T-helper 17 cell (primary cell): ENCODE measurements at regions not wholly inside any gene's neighbourhood (a gene's known extent, or its start where the extent isn't known, plus 50 kb on each side); places are given as distances from the start of the nearest gene placed in this dataset.
"Not testable (repeated sequence)": the region's sequence is repeated elsewhere in the genome, so short reads cannot be mapped to it uniquely, and the experiment has no call there.

Experiments used
- ATAC-seq: fragments of 150-1000 bp; cut with Tn5 transposase; 2 replicates; pipeline ENCODE4 v1.10.0; 2021; ENCODE audit warnings: mild to moderate bottlenecking, moderate library complexity
- DNase-seq, 3 donors: peaks; one replicate each; pipeline versions ENCODE4 v3.0.0 to v3.0.0-alpha.2; 2020 to 2021
- H3K9me3 ChIP-seq: one replicate; pipeline ENCODE4 v1.7.0; 2013; ENCODE audit warnings: low read length, mild to moderate bottlenecking; ENCODE audit not compliant: control insufficient read depth, poor library complexity, severe bottlenecking
- H3K27ac Mint-ChIP-seq: one replicate; pipeline ENCODE4 v1.8.0; 2022; ENCODE audit warnings: mild to moderate bottlenecking, moderate library complexity, mixed read lengths
- H3K27me3 Mint-ChIP-seq: one replicate; pipeline ENCODE4 v1.8.0; 2022; ENCODE audit warnings: mixed read lengths
- H3K36me3 Mint-ChIP-seq: one replicate; pipeline ENCODE4 v1.8.0; 2022; ENCODE audit warnings: low read depth, mixed read lengths
- H3K4me1 Mint-ChIP-seq: one replicate; pipeline ENCODE4 v1.8.0; 2022; ENCODE audit warnings: mild to moderate bottlenecking, mixed read lengths
- H3K4me3 Mint-ChIP-seq: one replicate; pipeline ENCODE4 v1.8.0; 2022; ENCODE audit warnings: mild to moderate bottlenecking, moderate library complexity, mixed read lengths

GRCh38 chr12:73677520-73678291 lies 859.9 kb upstream of the ATXN7L3B start:
- Mint-ChIP-seq H3K27me3 (no peaks in the 10 kb centered on the region), H3K27ac (no peak overlapping the region), H3K36me3 (no peaks in the 10 kb centered on the region), H3K4me1 (no peaks in the 10 kb centered on the region), H3K4me3 (no peak overlapping the region)
- DNase-seq, result no peak
- no peaks in the 10 kb centered on the region for H3K9me3 ChIP-seq
- no peak for ATAC-seq

DNA sequence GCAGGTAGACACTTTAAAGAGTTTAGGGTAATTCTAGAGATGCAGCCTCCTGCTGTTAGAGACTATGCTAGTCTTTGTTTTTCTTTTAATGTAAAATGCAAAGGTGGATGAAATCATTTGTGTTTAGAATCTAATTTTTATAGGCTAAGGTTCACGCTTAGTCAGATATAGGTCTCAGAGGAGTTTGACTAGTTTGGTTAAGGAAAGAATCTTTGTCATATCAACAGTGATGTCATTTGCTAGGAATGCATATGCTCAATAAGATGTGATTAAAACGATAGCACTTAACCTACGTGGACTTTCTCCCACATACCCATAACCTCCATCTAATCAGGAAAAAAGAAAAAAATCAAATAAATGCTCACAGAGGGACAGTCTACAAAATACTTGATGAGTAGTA lies 859.3 kb upstream of the ATXN7L3B start:
- Mint-ChIP-seq H3K27me3 (no peaks in the 10 kb centered on the region), H3K36me3 (no peaks in the 10 kb centered on the region), H3K4me1 (no peaks in the 10 kb centered on the region), H3K4me3 (no peak overlapping the region), H3K27ac (no peak overlapping the region)
- DNase-seq, result no peak
- H3K9me3 ChIP-seq, result no peaks in the 10 kb centered on the region
- ATAC-seq, result no peak

DNA sequence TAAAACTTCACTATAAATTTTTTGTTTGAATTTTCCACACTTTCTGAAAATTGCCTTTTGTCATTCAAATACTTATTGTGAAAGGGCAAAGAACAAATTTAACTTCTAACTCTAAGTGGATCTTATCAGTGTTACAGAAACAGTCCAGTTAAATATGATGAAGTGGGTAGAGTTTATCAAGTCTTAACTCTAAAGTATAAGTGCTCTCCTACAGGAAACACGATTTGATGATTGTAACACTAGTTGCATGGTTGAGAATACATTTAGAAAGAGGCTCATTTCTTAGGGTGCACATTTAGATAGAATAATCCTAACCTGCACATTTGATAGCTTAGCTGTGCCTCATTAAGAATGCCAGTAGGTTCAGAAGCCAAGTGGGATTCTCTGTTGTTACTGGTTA lies 838.3 kb upstream of the ATXN7L3B start:
- H3K4me3 Mint-ChIP-seq, result no peak overlapping the region
- no peak for ATAC-seq

GRCh38 chr12:73714655-73715054 lies 823.0 kb upstream of the ATXN7L3B start:
- Mint-ChIP-seq H3K27me3 (no peaks in the 10 kb centered on the region), H3K4me1 (no peaks in the 10 kb centered on the region), H3K27ac (no peak overlapping the region), H3K4me3 (no peak overlapping the region), H3K36me3 (no peaks in the 10 kb centered on the region)
- no peak for ATAC-seq
- no peaks in the 10 kb centered on the region for H3K9me3 ChIP-seq
- no peak for DNase-seq

More for the DNA sequence above, 838.3 kb upstream of the ATXN7L3B start:
- no peaks in the 10 kb centered on the region for H3K4me1 Mint-ChIP-seq
- no peaks in the 10 kb centered on the region for H3K9me3 ChIP-seq
- DNase-seq, result no peak
- H3K27me3 Mint-ChIP-seq, result no peaks in the 10 kb centered on the region
- H3K36me3 Mint-ChIP-seq, result no peaks in the 10 kb centered on the region
- H3K27ac Mint-ChIP-seq, result no peak overlapping the region

- ATAC-seq, H3K27ac Mint-ChIP-seq, H3K4me1 Mint-ChIP-seq, DNase-seq, H3K4me3 Mint-ChIP-seq, H3K9me3 ChIP-seq, H3K27me3 Mint-ChIP-seq, H3K36me3 Mint-ChIP-seq: not testable (repeated sequence)
Observed at GRCh38 chr12:73716143-73716542, 821.5 kb upstream of the ATXN7L3B start.

GRCh38 chr12:73719223-73719622 lies 818.4 kb upstream of the ATXN7L3B start:
- Mint-ChIP-seq H3K4me1 (no peaks in the 10 kb centered on the region), H3K27ac (no peak overlapping the region), H3K4me3 (no peak overlapping the region), H3K27me3 (no peaks in the 10 kb centered on the region), H3K36me3 (no peaks in the 10 kb centered on the region)
- H3K9me3 ChIP-seq, result no peaks in the 10 kb centered on the region
- ATAC-seq (no peak), DNase-seq (no peak)

- no peak overlapping the region for H3K27ac Mint-ChIP-seq
- no peaks in the 10 kb centered on the region for H3K4me1 Mint-ChIP-seq
Observed at GRCh38 chr12:73726881-73727280, 810.8 kb upstream of the ATXN7L3B start.

DNA sequence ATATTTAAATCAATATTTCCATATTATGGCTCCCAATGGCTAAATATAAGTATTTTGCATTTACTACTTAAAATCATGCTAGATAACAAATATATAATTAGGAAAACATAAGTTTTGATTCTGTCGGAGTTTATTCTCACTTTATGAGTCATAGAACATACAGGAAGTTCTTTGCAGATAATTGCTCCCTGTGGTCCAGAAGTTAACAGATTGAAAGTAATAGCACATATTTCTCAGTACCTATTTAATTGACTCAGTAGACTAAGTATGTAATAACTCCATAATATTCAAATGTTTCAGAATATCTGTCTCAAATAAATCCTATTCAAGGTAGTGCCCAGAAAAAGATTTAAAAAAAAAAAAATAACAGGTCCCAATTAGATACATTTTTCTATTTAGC lies 806.0 kb upstream of the ATXN7L3B start:
- ATAC-seq (no peak), DNase-seq (no peak)
- no peaks in the 10 kb centered on the region for H3K4me1 Mint-ChIP-seq
- H3K36me3 Mint-ChIP-seq, result no peaks in the 10 kb centered on the region
- H3K27ac Mint-ChIP-seq, result no peak overlapping the region
- H3K4me3 Mint-ChIP-seq, result no peak overlapping the region
- H3K9me3 ChIP-seq, result no peaks in the 10 kb centered on the region
- H3K27me3 Mint-ChIP-seq, result no peaks in the 10 kb centered on the region

More at GRCh38 chr12:73726881-73727280, 810.8 kb upstream of the ATXN7L3B start:
- no peaks in the 10 kb centered on the region for H3K36me3 Mint-ChIP-seq
- no peaks in the 10 kb centered on the region for H3K27me3 Mint-ChIP-seq
- DNase-seq, result no peak
- H3K9me3 ChIP-seq, result no peaks in the 10 kb centered on the region
- no peak for ATAC-seq
- no peak overlapping the region for H3K4me3 Mint-ChIP-seq

GRCh38 chr12:73769337-73769736 lies 768.3 kb upstream of the ATXN7L3B start:
- no peak overlapping the region for H3K27ac Mint-ChIP-seq
- DNase-seq (no peak), ATAC-seq (no peak)
- no peaks in the 10 kb centered on the region for H3K36me3 Mint-ChIP-seq
- H3K4me3 Mint-ChIP-seq, result no peak overlapping the region
- no peaks in the 10 kb centered on the region for H3K4me1 Mint-ChIP-seq
- H3K27me3 Mint-ChIP-seq, result no peaks in the 10 kb centered on the region
- H3K9me3 ChIP-seq, result no peaks in the 10 kb centered on the region

DNA sequence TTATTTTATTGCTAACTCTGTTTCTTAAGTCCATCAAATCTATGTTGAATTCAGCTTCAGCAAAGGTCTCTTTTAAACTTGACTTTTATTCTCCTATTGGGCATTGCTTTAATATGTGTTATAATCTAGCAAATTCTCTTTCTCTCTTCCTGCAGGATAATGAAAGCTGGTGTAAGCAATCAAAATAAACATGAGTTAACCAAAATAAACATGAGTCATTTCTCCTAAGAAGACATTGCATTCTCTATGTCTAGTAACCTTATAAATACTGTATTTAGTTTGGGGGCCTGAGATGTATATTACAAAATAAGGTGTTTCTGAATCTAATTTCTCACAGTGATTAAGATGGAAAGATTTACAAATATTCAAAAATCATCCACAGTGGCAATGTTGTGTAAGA lies 739.1 kb upstream of the ATXN7L3B start:
- H3K27me3 Mint-ChIP-seq, result no peaks in the 10 kb centered on the region
- no peak for ATAC-seq
- no peak for DNase-seq
- no peaks in the 10 kb centered on the region for H3K4me1 Mint-ChIP-seq
- H3K36me3 Mint-ChIP-seq, result no peaks in the 10 kb centered on the region
- no peaks in the 10 kb centered on the region for H3K9me3 ChIP-seq
- H3K27ac Mint-ChIP-seq, result no peak overlapping the region
- H3K4me3 Mint-ChIP-seq, result no peak overlapping the region

DNA sequence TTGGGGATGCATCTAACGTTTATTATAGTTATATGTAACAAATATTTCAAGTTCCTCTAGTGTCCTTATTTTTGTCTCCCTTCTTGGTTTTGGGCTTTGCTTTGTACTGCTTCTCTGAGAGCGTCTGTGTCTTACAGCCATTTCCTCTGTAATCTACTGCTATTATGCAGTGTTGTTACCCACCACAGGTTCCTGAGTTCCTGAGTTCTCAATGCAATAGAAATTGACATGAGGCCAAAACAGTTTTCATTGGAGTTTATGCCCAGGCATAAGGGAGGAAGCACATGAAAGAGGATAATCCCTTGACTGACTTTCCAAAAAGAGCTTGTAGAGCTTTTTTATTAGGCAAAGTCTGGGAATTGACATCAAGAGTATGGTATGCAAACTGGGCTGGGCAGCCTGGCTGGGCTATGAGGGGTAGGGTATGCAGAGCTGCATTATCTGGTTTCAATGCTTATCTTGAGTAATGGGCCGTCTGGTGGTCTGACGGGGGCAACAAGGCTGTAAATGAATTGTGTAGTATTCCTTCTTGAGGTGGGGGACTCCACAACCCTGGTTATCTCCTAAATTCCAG lies 722.5 kb upstream of the ATXN7L3B start:
- H3K9me3 ChIP-seq, result no peaks in the 10 kb centered on the region
- DNase-seq (no peak), ATAC-seq (no peak)
- Mint-ChIP-seq H3K4me3 (no peak overlapping the region), H3K27me3 (no peaks in the 10 kb centered on the region), H3K27ac (no peak overlapping the region), H3K4me1 (no peaks in the 10 kb centered on the region), H3K36me3 (no peaks in the 10 kb centered on the region)

- H3K4me3 Mint-ChIP-seq, result no peak overlapping the region
- no peaks in the 10 kb centered on the region for H3K27me3 Mint-ChIP-seq
- no peak for ATAC-seq
- H3K9me3 ChIP-seq, result no peaks in the 10 kb centered on the region
- H3K36me3 Mint-ChIP-seq, result no peaks in the 10 kb centered on the region
- no peaks in the 10 kb centered on the region for H3K4me1 Mint-ChIP-seq
- no peak for DNase-seq
- no peak overlapping the region for H3K27ac Mint-ChIP-seq
Observed at GRCh38 chr12:73817161-73817560, 720.5 kb upstream of the ATXN7L3B start.

DNA sequence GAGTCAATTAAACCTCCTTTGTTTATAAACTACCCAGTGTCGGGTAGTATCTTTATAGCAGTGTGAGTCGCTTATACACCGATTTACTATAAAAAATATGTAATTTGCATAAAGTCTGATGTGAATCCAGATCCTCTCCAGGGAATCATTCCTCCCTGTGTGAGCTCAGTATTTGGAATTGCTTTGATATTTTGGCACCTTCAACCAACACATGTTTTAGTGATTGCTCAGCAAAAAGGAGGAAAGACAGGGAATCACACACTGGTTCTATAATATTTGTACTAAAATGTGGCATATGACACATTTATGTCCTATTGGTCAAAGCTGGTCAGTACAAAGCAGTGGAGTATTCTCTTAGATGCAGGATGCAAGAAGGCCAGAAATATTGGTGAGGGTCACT lies 703.9 kb upstream of the ATXN7L3B start:
- no peak overlapping the region for H3K4me3 Mint-ChIP-seq
- ATAC-seq, result no peak
- H3K9me3 ChIP-seq, result no peaks in the 10 kb centered on the region

GRCh38 chr12:73841963-73842362 lies 695.7 kb upstream of the ATXN7L3B start:
- no peaks in the 10 kb centered on the region for H3K9me3 ChIP-seq
- Mint-ChIP-seq H3K27ac (no peak overlapping the region), H3K4me3 (no peak overlapping the region), H3K27me3 (no peaks in the 10 kb centered on the region), H3K4me1 (no peaks in the 10 kb centered on the region), H3K36me3 (no peaks in the 10 kb centered on the region)
- DNase-seq (no peak), ATAC-seq (no peak)

More for the DNA sequence above, 703.9 kb upstream of the ATXN7L3B start:
- no peaks in the 10 kb centered on the region for H3K27me3 Mint-ChIP-seq
- DNase-seq, result no peak
- no peaks in the 10 kb centered on the region for H3K4me1 Mint-ChIP-seq
- H3K27ac Mint-ChIP-seq, result no peak overlapping the region
- no peaks in the 10 kb centered on the region for H3K36me3 Mint-ChIP-seq
